ENCODE measurements at regions not wholly inside any gene's neighbourhood (a gene's known extent, or its start where the extent isn't known, plus 50 kb on each side); places are given as distances from the start of the nearest gene placed in this dataset.
"Not testable (repeated sequence)": the region's sequence is repeated elsewhere in the genome, so short reads cannot be mapped to it uniquely, and the experiment has no call there.

DNA sequence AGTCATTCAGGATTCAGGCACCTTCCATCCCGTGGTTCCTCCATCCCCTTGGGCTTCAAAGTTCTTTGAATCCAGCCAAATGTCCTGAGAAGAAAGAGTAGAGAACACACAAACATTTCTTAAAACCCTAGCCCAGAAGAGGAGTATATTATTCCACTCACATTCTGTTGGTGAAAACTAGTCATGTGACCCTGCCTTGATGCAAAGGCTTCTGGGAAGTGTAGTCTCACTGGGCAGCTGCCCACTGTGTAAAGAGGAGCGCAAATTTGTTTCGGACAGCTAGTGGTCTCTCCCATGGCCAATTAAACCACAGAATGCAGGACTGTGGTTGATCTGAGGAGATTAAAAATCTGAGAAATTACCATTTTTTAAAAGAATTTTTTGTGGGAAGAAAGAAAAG, 304.4 kb downstream of the SUCLA2 start:
- H3K9me3 ChIP-seq, result no peaks in the 10 kb centered on the region
- H3K4me3 ChIP-seq, result no peak overlapping the region
- no peaks in the 10 kb centered on the region for H3K36me3 ChIP-seq
- DNase-seq (ENCODE audit: extremely low spot score in 2 of 2), result no peak
- no peaks in the 10 kb centered on the region for H3K27me3 ChIP-seq
- H3K4me1 ChIP-seq, result no peaks in the 10 kb centered on the region
- no peak for TF ChIP-seq CTCF (IDR thresholded peaks at IDR 0.05)
- TF ChIP-seq POLR2AphosphoS5 (IDR thresholded peaks at IDR 0.05; ENCODE audit: insufficient read depth in 1 of 2, low read depth in 1 of 2), result no peak
- no peak overlapping the region for H3K27ac ChIP-seq
- intact Hi-C loops (cut with DNase I), result no loop called here

DNA sequence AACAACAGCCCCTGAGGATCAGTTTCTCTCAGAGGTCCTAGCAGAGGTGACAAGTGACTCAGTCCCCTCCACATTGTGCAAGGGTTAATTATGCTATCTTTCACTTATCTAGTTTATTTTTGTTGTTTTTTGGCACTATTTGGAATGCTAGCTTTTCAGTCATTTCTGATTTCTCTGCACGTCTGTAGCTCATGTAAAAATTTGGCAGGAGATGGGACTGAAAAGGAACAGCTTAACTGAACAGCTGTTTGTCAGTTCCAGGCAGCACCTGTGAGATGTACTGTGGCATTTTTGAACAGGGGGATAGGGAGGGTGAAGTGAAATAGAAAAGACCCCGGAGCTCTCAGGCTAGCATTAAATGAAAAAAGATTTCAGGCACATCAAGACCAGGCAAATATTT, 313.5 kb downstream of the SUCLA2 start:
- intact Hi-C loops (cut with DNase I), result no loop called here
- TF ChIP-seq POLR2AphosphoS5 (IDR thresholded peaks at IDR 0.05; ENCODE audit: insufficient read depth in 1 of 2, low read depth in 1 of 2) (no peak), CTCF (IDR thresholded peaks at IDR 0.05) (no peak), POLR2A (IDR thresholded peaks at IDR 0.05) (no peak)
- H3K4me3 ChIP-seq, result no peak overlapping the region
- H3K9me3 ChIP-seq, result no peaks in the 10 kb centered on the region
- H3K36me3 ChIP-seq, result no peaks in the 10 kb centered on the region
- H3K27ac ChIP-seq, result no peak overlapping the region
- no peaks in the 10 kb centered on the region for H3K4me1 ChIP-seq
- no peaks in the 10 kb centered on the region for H3K27me3 ChIP-seq
- DNase-seq (ENCODE audit: extremely low spot score in 2 of 2), result no peak

GRCh38 chr13:47685156-47685555, 315.9 kb downstream of the SUCLA2 start:
- intact Hi-C loops (cut with DNase I); H3K27me3 ChIP-seq: not testable (repeated sequence)

DNA sequence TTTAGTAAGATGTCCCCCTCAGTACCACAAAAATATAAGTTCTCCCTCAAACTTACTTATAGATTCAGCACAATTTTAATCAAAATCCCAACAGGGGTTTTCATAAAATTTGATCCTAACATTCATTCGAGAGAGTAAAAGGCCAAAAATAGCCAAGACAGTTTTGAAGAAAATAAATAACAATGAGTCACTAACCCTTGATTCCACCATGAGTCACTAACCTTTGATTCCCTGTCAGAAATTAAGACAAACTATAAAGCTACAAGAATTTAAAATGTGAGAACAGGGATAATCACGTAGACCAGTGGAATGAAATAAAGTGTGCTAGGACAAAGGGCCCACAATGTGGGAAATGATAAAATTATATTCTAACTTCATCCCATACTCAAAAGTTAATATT, 320.3 kb downstream of the SUCLA2 start:
- no peak overlapping the region for H3K4me3 ChIP-seq
- intact Hi-C loops (cut with DNase I), result no loop called here
- H3K4me1 ChIP-seq, result no peaks in the 10 kb centered on the region
- H3K27ac ChIP-seq, result no peak overlapping the region
- DNase-seq (ENCODE audit: extremely low spot score in 2 of 2), result no peak
- H3K27me3 ChIP-seq, result no peaks in the 10 kb centered on the region
- no peaks in the 10 kb centered on the region for H3K36me3 ChIP-seq
- TF ChIP-seq CTCF (IDR thresholded peaks at IDR 0.05), result no peak
- TF ChIP-seq POLR2A (IDR thresholded peaks at IDR 0.05), result no peak
- TF ChIP-seq POLR2AphosphoS5 (IDR thresholded peaks at IDR 0.05; ENCODE audit: insufficient read depth in 1 of 2, low read depth in 1 of 2), result no peak
- no peaks in the 10 kb centered on the region for H3K9me3 ChIP-seq

More at GRCh38 chr13:47685156-47685555, 315.9 kb downstream of the SUCLA2 start:
- H3K4me1 ChIP-seq; H3K4me3 ChIP-seq; H3K9me3 ChIP-seq; DNase-seq (ENCODE audit: extremely low spot score in 2 of 2); H3K27ac ChIP-seq; H3K36me3 ChIP-seq: not testable (repeated sequence)

- Histone ChIP-seq H3K4me3 (no peak overlapping the region), H3K4me1 (no peaks in the 10 kb centered on the region), H3K36me3 (no peaks in the 10 kb centered on the region), H3K27me3 (no peaks in the 10 kb centered on the region), H3K27ac (no peak overlapping the region), H3K9me3 (no peaks in the 10 kb centered on the region)
- TF ChIP-seq POLR2AphosphoS5 (IDR thresholded peaks at IDR 0.05; ENCODE audit: insufficient read depth in 1 of 2, low read depth in 1 of 2), result no peak
- no peak for TF ChIP-seq POLR2A (IDR thresholded peaks at IDR 0.05)
- no peak for TF ChIP-seq CTCF (IDR thresholded peaks at IDR 0.05)
- no peak for DNase-seq (ENCODE audit: extremely low spot score in 2 of 2)
- intact Hi-C loops (cut with DNase I), result no loop called here
Measured at GRCh38 chr13:47679401-47679800, 321.7 kb downstream of the SUCLA2 start.

Measured in vagina (tissue), 2 donors.